Gastroesophageal sphincter (tissue), 4 donors: ENCODE measurements at regions not wholly inside any gene's neighbourhood (a gene's known extent, or its start where the extent isn't known, plus 50 kb on each side); places are given as distances from the start of the nearest gene placed in this dataset.
"Not testable (repeated sequence)": the region's sequence is repeated elsewhere in the genome, so short reads cannot be mapped to it uniquely, and the experiment has no call there.

Experiments used
- ATAC-seq: fragments of 150-250 bp; one replicate; pipeline ENCODE4 v1.9.1; 2016; ENCODE audit warnings: mild to moderate bottlenecking, moderate library complexity
- H3K27ac ChIP-seq, 4 donors: fragments of 200-600 bp; sonication (generic) in 3 of 4; 1 replicate in 3 of 4; 2 replicates in 1 of 4; pipeline ENCODE4 v1.5.1; 2016 to 2019
- H3K27me3 ChIP-seq: fragments of 200-600 bp; sonication (generic); one replicate; pipeline ENCODE4 v1.5.1; 2019
- H3K36me3 ChIP-seq, 2 donors: fragments of 200-600 bp; sonication (generic); one replicate each; pipeline ENCODE4 v1.5.1; 2019; ENCODE audit warnings: control low read depth in 1 of 2
- H3K4me1 ChIP-seq, 3 donors: fragments of 200-600 bp; sonication (generic); 1 replicate in 2 of 3; 2 replicates in 1 of 3; pipeline ENCODE4 v1.5.1; 2016 to 2019; ENCODE audit warnings: control low read depth in 2 of 3
- H3K4me3 ChIP-seq, 2 donors: fragments of 200-600 bp; sonication (generic); one replicate each; pipeline ENCODE4 v1.5.1; 2019; ENCODE audit warnings: mild to moderate bottlenecking in 1 of 2, moderate library complexity in 1 of 2
- H3K9me3 ChIP-seq, 3 donors: fragments of 200-600 bp; sonication (generic); one replicate each; pipeline ENCODE4 v1.5.1; 2017 to 2019; ENCODE audit warnings: control low read depth in 2 of 3
- EP300 ChIP-seq: sonication (generic); formaldehyde crosslinking; IDR thresholded peaks from one replicate; pipeline ENCODE4 v1.6.1; 2017; ENCODE audit warnings: antibody characterized with exemption, mild to moderate bottlenecking
- POLR2A ChIP-seq, 2 donors: fragments of 450-650 bp; IDR thresholded peaks; one replicate each; pipeline ENCODE4 v1.6.1; 2017; ENCODE audit warnings: antibody characterized with exemption in 2 of 2, mild to moderate bottlenecking in 2 of 2, moderate library complexity in 1 of 2
- POLR2AphosphoS5 ChIP-seq: sonication (generic); formaldehyde crosslinking; IDR thresholded peaks from one replicate; pipeline ENCODE4 v1.6.1; 2017; ENCODE audit warnings: antibody characterized with exemption
- WGBS, 2 donors: methylation state at CpG; one replicate each; pipeline ENCODE4 v1.1.5; 2018; ENCODE audit warnings: low coverage in 1 of 2; 5-methylcytosine and 5-hydroxymethylcytosine counted together
- TF ChIP-seq, protein P1 (sequence below), 4 experiments: fragments of 200-600 bp in 2 of 4; fragments of 450-650 bp in 2 of 4; sonication (generic) in 1 of 4; IDR thresholded peaks; one replicate each; pipeline ENCODE4 v1.5.1; 2017 to 2019; ENCODE audit warnings: antibody characterized with exemption in 4 of 4, mild to moderate bottlenecking in 2 of 4, moderate library complexity in 2 of 4

DNA sequence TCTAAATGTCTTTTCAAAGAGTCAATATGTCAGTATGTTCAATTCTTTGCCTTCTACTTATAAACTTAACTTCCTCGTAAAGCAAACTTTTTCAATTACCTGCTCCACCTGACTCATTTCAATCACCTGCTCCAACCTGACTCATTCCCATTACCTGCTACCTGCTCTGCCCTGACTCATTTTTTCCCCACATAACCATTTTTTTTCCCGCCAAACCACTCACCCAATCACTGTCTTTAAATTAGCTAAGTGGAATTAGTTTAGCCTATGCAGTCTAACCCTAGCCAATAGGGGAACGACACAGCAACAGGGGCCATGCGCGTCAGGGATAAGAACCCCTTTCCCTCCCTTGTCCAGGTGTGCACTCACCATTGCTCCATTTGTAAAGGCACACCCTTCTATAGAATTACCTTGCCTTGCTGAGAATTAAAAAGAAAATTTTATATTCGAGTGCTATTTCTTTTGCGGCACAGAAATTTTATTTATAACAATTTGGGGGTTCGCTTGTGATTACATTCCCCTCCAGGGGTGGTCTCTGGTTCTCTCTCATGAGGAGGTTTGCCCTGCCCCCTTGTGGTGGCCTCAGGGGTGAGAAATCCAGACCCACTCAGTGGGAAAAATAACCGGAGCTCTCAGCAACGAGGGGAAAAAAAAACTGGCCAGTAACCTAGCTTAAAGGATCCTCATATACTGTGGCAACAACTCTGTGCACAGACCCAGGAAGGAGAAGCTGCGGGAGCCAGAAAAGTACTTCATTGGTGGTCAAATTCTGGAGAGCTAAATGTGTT, 193.1 kb downstream of the ZNF486 start:
- no peaks in the 10 kb centered on the region for H3K4me1 ChIP-seq
- ATAC-seq, result no peak
- TF ChIP-seq POLR2A (IDR thresholded peaks at IDR 0.05) (no peak), POLR2AphosphoS5 (no peak), EP300 (no peak)
- TF ChIP-seq, protein P1, sequence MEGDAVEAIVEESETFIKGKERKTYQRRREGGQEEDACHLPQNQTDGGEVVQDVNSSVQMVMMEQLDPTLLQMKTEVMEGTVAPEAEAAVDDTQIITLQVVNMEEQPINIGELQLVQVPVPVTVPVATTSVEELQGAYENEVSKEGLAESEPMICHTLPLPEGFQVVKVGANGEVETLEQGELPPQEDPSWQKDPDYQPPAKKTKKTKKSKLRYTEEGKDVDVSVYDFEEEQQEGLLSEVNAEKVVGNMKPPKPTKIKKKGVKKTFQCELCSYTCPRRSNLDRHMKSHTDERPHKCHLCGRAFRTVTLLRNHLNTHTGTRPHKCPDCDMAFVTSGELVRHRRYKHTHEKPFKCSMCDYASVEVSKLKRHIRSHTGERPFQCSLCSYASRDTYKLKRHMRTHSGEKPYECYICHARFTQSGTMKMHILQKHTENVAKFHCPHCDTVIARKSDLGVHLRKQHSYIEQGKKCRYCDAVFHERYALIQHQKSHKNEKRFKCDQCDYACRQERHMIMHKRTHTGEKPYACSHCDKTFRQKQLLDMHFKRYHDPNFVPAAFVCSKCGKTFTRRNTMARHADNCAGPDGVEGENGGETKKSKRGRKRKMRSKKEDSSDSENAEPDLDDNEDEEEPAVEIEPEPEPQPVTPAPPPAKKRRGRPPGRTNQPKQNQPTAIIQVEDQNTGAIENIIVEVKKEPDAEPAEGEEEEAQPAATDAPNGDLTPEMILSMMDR (IDR thresholded peaks at IDR 0.05), result no peak
- no peak overlapping the region for H3K4me3 ChIP-seq
- peaks cover 0 to 11% (median 0%) of the 10 kb centered on the region in 3 donors for H3K9me3 ChIP-seq
- no peak overlapping the region for H3K27ac ChIP-seq
- WGBS, 2 donors, result 48 to 64% methylated on average over 6 to 11 of the region's 11 CpGs
- H3K27me3 ChIP-seq, result no peaks in the 10 kb centered on the region
- no peaks in the 10 kb centered on the region for H3K36me3 ChIP-seq

DNA sequence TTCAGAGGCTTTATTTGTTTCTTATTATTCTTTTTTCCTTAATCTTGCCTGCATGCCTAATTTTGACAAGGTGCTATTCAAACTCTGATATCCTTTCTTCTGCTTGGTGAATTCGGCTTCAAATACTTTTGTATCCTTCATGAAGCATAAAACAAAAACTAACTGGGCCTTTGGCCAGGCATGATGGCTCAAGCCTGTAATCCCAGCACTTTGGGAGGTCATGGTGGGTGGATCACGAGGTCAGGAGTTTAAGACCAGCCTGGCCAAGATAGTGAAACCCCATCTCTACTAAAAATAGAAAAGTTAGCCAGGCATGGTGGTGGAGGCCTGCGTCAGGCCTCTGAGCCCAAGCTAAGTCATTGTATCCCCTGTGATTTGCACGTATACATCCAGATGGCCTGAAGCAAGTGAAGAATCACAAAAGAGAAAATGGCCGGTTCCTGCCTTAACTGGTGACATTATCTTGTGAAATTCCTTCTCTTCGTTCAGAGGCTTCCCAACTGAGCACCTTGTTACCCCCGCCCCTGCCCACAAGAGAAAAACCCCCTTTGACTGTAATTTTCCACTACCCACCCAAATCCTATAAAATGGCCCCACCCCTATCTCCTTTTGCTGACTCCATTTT, 191.9 kb downstream of the ZNF486 start:
- WGBS, 2 donors, result 87 to 88% methylated on average over 4 to 7 of the region's 7 CpGs
- peaks cover 0 to 11% (median 0%) of the 10 kb centered on the region in 3 donors for H3K9me3 ChIP-seq

DNA sequence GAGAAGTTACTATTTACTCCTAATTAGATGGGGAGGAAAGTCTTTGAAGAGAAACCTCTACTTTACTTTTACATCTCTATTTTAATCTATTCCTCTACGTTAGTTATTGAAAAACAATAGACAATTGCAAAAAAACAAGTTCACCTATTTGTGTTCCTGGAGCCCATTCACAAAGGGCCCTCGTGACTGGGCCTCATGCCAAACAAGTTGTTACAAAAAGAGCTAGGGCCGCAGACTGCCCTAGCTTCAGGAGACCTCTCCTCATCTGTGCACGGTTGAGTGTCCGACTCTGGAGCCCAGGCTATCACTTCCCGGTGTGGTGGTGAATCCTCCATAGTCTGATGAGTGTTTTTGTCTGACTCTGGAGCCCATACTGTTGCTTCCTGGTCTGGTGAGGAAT, 190.9 kb downstream of the ZNF486 start:
- WGBS, 2 donors, result 82 to 89% methylated on average over 1 to 5 of the region's 6 CpGs
- TF ChIP-seq POLR2A (IDR thresholded peaks at IDR 0.05), result no peak
- no peak overlapping the region for H3K4me3 ChIP-seq
- H3K36me3 ChIP-seq, result no peaks in the 10 kb centered on the region
- no peaks in the 10 kb centered on the region for H3K27me3 ChIP-seq
- H3K4me1 ChIP-seq, result no peaks in the 10 kb centered on the region
- H3K9me3 ChIP-seq, result peaks cover 0 to 11% (median 0%) of the 10 kb centered on the region in 3 donors
- no peak overlapping the region for H3K27ac ChIP-seq
- no peak for ATAC-seq

More for the DNA sequence above, 191.9 kb downstream of the ZNF486 start:
- ATAC-seq, H3K4me1 ChIP-seq, H3K27me3 ChIP-seq, H3K36me3 ChIP-seq, H3K4me3 ChIP-seq, H3K27ac ChIP-seq: not testable (repeated sequence)

DNA sequence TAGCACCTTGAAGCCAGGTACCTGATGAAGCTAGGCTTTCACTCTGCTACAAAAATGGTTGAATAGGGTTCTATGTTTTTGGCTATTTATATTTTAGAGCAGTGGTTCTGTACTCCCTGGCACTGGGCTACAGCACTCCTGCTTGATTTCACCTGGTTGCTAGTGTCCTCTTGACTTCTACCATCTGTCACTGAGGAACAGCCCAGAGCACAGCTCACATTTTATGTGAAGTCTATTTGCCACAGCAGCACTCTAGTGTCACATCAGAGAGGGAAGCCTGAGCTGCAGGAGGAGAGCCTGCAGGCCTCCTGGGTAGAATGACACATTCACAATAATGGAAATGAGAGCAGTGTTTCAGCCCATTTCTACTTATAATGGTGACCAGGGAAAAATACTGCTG, 184.2 kb downstream of the ZNF486 start:
- Histone ChIP-seq H3K27ac (no peak overlapping the region), H3K36me3 (no peaks in the 10 kb centered on the region), H3K9me3 (no peaks in the 10 kb centered on the region), H3K27me3 (no peaks in the 10 kb centered on the region), H3K4me1 (no peaks in the 10 kb centered on the region), H3K4me3 (no peak overlapping the region)
- TF ChIP-seq, protein P1 (IDR thresholded peaks at IDR 0.05), result no peak
- TF ChIP-seq POLR2AphosphoS5, result no peak
- no peak for TF ChIP-seq POLR2A (IDR thresholded peaks at IDR 0.05)
- no peak for TF ChIP-seq EP300
- no peak for ATAC-seq

DNA sequence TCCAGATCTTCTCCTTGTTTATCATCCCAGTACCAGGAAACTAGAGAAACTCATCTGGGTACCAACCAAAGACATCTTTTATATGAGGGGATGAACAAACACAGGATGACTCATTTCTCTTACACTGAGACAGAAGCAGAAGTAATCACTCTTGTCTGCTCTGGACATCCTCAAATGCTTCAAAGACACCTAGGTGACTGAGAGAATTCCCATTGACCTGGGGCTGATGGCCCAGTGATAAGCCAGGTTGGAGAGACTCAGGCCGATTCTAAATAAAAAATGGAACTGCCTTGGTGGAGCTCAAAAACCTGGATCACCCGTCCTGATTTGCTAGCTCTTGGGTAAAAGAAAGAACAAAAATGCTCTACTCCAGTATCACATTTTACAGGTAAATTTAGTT, 182.2 kb downstream of the ZNF486 start:
- H3K27me3 ChIP-seq, result no peaks in the 10 kb centered on the region

More for the DNA sequence above, 182.2 kb downstream of the ZNF486 start:
- TF ChIP-seq, protein P1 (IDR thresholded peaks at IDR 0.05), result no peak
- TF ChIP-seq POLR2AphosphoS5, result no peak
- TF ChIP-seq EP300, result no peak
- TF ChIP-seq POLR2A (IDR thresholded peaks at IDR 0.05), result no peak
- H3K4me1 ChIP-seq, result no peaks in the 10 kb centered on the region
- no peak overlapping the region for H3K4me3 ChIP-seq
- 70% methylated on average over 2 of the region's 2 CpGs for WGBS, 2 donors
- H3K9me3 ChIP-seq, result no peaks in the 10 kb centered on the region
- H3K27ac ChIP-seq, result no peak overlapping the region
- no peaks in the 10 kb centered on the region for H3K36me3 ChIP-seq
- ATAC-seq, result no peak
